WTC11 (cell line): ENCODE measurements at regions not wholly inside any gene's neighbourhood (a gene's known extent, or its start where the extent isn't known, plus 50 kb on each side); places are given as distances from the start of the nearest gene placed in this dataset.

Experiments
- ATAC-seq: fragments of 200-7000 bp; cut with Tn5 transposase; 2 replicates; pipeline ENCODE4 v1.10.0; 2021; ENCODE audit warnings: mild to moderate bottlenecking, moderate library complexity
- CTCF ChIA-PET: fragments of 300-600 bp; sonication (Branson Sonifier 250); formaldehyde crosslinking; loops from one replicate; lab custom pipeline; 2021; ENCODE audit warnings: antibody characterized with exemption; lab: Charles Lee
- POLR2A ChIA-PET: fragments of 350-600 bp; sonication (Branson Sonifier 250); formaldehyde crosslinking; loops from one replicate; lab custom pipeline; 2021; ENCODE audit warnings: antibody characterized with exemption; lab: Charles Lee
- DNase-seq: peaks from one replicate; pipeline ENCODE4 v3.0.0; 2021; ENCODE audit warnings: low spot score
- H3K27ac Mint-ChIP-seq: 2 replicates; pipeline ENCODE4 v1.8.0; 2021; ENCODE audit warnings: mixed read lengths
- H3K27me3 Mint-ChIP-seq: 2 replicates; pipeline ENCODE4 v1.8.0; 2021; ENCODE audit warnings: low read depth, mild to moderate bottlenecking, moderate library complexity, mixed read lengths
- H3K36me3 Mint-ChIP-seq: 2 replicates; pipeline ENCODE4 v1.8.0; 2021; ENCODE audit warnings: mixed read lengths
- H3K4me1 Mint-ChIP-seq: 2 replicates; pipeline ENCODE4 v1.8.0; 2022; ENCODE audit warnings: mixed read lengths
- H3K4me3 Mint-ChIP-seq: 2 replicates; pipeline ENCODE4 v1.8.0; 2021; ENCODE audit warnings: mild to moderate bottlenecking, moderate library complexity, mixed read lengths
- H3K9me3 Mint-ChIP-seq: 2 replicates; pipeline ENCODE4 v1.8.0; 2021; ENCODE audit warnings: mixed read lengths
- ATF1 ChIP-seq: sonication (generic); formaldehyde crosslinking; IDR thresholded peaks from 2 replicates; pipeline ENCODE4 v1.8.1; 2023; ENCODE audit warnings: mild to moderate bottlenecking, moderate library complexity, missing genetic modification reagents
- CREB1 ChIP-seq: sonication (generic); formaldehyde crosslinking; IDR thresholded peaks from 2 replicates; pipeline ENCODE4 v1.8.0; 2023; ENCODE audit warnings: mild to moderate bottlenecking, missing genetic modification reagents
- ESRRA ChIP-seq: sonication (generic); formaldehyde crosslinking; IDR thresholded peaks from 2 replicates; pipeline ENCODE4 v1.8.1; 2022; ENCODE audit warnings: mild to moderate bottlenecking, missing genetic modification reagents, borderline replicate concordance
- FOXJ3 ChIP-seq: sonication (generic); formaldehyde crosslinking; IDR thresholded peaks from 2 replicates; pipeline ENCODE4 v1.9.0; 2021; ENCODE audit warnings: missing genetic modification reagents, mild to moderate bottlenecking, borderline replicate concordance
- FOXK1 ChIP-seq: sonication (generic); formaldehyde crosslinking; IDR thresholded peaks from 2 replicates; pipeline ENCODE4 v1.8.0; 2022; ENCODE audit warnings: mild to moderate bottlenecking, moderate library complexity, missing genetic modification reagents
- MXD4 ChIP-seq: fragments of 250-450 bp; sonication (Bioruptor Pico); IDR thresholded peaks from 2 replicates; pipeline ENCODE4 v1.8.0; 2021; ENCODE audit warnings: mild to moderate bottlenecking, moderate library complexity, borderline replicate concordance
- NFATC4 ChIP-seq: fragments of 250-450 bp; sonication (Bioruptor Pico); IDR thresholded peaks from 2 replicates; pipeline ENCODE4 v1.9.0; 2021; ENCODE audit warnings: mild to moderate bottlenecking
- PRDM15 ChIP-seq: sonication (generic); formaldehyde crosslinking; IDR thresholded peaks from 2 replicates; pipeline ENCODE4 v1.8.0; 2022; ENCODE audit warnings: missing genetic modification reagents
- PRRX2 ChIP-seq: fragments of 250-450 bp; sonication (Bioruptor Pico); IDR thresholded peaks from 2 replicates; pipeline ENCODE4 v1.8.0; 2021; ENCODE audit warnings: mild to moderate bottlenecking
- SOX15 ChIP-seq: fragments of 250-450 bp; sonication (Bioruptor Pico); IDR thresholded peaks from 2 replicates; pipeline ENCODE4 v1.9.0; 2021; ENCODE audit warnings: mild to moderate bottlenecking
- SP1 ChIP-seq: sonication (generic); formaldehyde crosslinking; conservative IDR thresholded peaks from 2 replicates; pipeline ENCODE4 v1.8.1; 2022; ENCODE audit warnings: missing genetic modification reagents
- TEAD1 ChIP-seq: sonication (generic); formaldehyde crosslinking; IDR thresholded peaks from 2 replicates; pipeline ENCODE4 v1.8.0; 2022; ENCODE audit warnings: mild to moderate bottlenecking, missing genetic modification reagents
- TEAD4 ChIP-seq: sonication (generic); formaldehyde crosslinking; IDR thresholded peaks from 2 replicates; pipeline ENCODE4 v1.8.0; 2022; ENCODE audit warnings: mild to moderate bottlenecking, missing genetic modification reagents
- ZNF121 ChIP-seq: sonication (generic); formaldehyde crosslinking; IDR thresholded peaks from 2 replicates; pipeline ENCODE4 v1.8.0; 2023; ENCODE audit warnings: missing genetic modification reagents
- ZNF317 ChIP-seq: sonication (generic); formaldehyde crosslinking; IDR thresholded peaks from 2 replicates; pipeline ENCODE4 v1.8.1; 2023; ENCODE audit warnings: low read depth, mild to moderate bottlenecking, moderate library complexity, missing genetic modification reagents, borderline replicate concordance
- ZNF396 ChIP-seq: fragments of 250-450 bp; sonication (Bioruptor Pico); IDR thresholded peaks from 2 replicates; pipeline ENCODE4 v1.8.0; 2021; ENCODE audit warnings: mild to moderate bottlenecking, moderate library complexity, borderline replicate concordance
- ZNF416 ChIP-seq: fragments of 250-450 bp; sonication (Bioruptor Pico); IDR thresholded peaks from 2 replicates; pipeline ENCODE4 v1.9.0; 2021; ENCODE audit warnings: mild to moderate bottlenecking, inconsistent platforms
- TF ChIP-seq, protein P1 (sequence below): sonication (generic); formaldehyde crosslinking; IDR thresholded peaks from 2 replicates; pipeline ENCODE4 v1.8.0; 2023; ENCODE audit warnings: missing genetic modification reagents
- TF ChIP-seq, protein P2 (sequence below): fragments of 250-450 bp; sonication (Bioruptor Pico); IDR thresholded peaks from 2 replicates; pipeline ENCODE4 v2.1.2; 2022; ENCODE audit warnings: mild to moderate bottlenecking, moderate library complexity
- TF ChIP-seq, protein P3 (sequence below): sonication (generic); formaldehyde crosslinking; IDR thresholded peaks from 2 replicates; pipeline ENCODE4 v1.8.0; 2022; ENCODE audit warnings: mild to moderate bottlenecking, missing genetic modification reagents
- TF ChIP-seq, protein P4 (sequence below): fragments of 250-450 bp; sonication (Bioruptor Pico); conservative IDR thresholded peaks from 2 replicates; pipeline ENCODE4 v1.9.0; 2021; ENCODE audit warnings: mild to moderate bottlenecking

DNA sequence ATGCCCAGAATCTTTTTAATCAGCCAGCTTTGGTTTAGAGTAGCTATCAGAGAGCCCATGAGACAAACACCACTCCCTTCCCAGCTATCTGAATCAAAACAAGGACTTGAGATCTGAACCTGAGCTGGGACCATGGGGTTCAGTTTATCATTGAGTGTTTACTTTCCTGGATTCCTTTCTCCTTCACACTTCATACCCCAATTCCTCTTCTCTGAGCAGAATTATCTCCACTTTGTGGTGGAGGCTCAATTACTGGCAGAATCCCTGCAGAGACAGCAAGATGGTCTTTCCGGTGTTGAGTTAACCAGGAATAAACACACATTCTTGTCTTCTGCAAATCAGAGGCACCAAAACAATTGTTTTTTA, 102.4 kb downstream of the RPL22L1 start:
- TF ChIP-seq, protein P1, sequence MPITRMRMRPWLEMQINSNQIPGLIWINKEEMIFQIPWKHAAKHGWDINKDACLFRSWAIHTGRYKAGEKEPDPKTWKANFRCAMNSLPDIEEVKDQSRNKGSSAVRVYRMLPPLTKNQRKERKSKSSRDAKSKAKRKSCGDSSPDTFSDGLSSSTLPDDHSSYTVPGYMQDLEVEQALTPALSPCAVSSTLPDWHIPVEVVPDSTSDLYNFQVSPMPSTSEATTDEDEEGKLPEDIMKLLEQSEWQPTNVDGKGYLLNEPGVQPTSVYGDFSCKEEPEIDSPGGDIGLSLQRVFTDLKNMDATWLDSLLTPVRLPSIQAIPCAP (CRISPR knock-in tag) = no peak
- TF ChIP-seq FOXK1 (no peak), MXD4 (no peak), PRDM15 (no peak), TEAD1 (CRISPR knock-in tag) (no peak), PRRX2 (CRISPR knock-in tag) (no peak), ZNF121 (CRISPR knock-in tag) (no peak), ATF1 (CRISPR knock-in tag) (no peak), ZNF317 (CRISPR knock-in tag) (no peak), TEAD4 (CRISPR knock-in tag) (no peak), CREB1 (CRISPR knock-in tag) (no peak), SOX15 (CRISPR knock-in tag) (no peak), SP1 (no peak), ESRRA (no peak)
- TF ChIP-seq, protein P2, sequence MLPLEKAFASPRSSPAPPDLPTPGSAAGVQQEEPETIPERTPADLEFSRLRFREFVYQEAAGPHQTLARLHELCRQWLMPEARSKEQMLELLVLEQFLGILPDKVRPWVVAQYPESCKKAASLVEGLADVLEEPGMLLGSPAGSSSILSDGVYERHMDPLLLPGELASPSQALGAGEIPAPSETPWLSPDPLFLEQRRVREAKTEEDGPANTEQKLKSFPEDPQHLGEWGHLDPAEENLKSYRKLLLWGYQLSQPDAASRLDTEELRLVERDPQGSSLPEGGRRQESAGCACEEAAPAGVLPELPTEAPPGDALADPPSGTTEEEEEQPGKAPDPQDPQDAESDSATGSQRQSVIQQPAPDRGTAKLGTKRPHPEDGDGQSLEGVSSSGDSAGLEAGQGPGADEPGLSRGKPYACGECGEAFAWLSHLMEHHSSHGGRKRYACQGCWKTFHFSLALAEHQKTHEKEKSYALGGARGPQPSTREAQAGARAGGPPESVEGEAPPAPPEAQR (CRISPR knock-in tag) = no peak
- no peak overlapping the region for H3K4me3 Mint-ChIP-seq
- no peaks in the 10 kb centered on the region for H3K36me3 Mint-ChIP-seq
- CTCF ChIA-PET = no interaction called here
- POLR2A ChIA-PET = no interaction called here
- DNase-seq (no peak), ATAC-seq (no peak)
- no peaks in the 10 kb centered on the region for H3K27me3 Mint-ChIP-seq
- H3K4me1 Mint-ChIP-seq = peaks cover 5% of the 10 kb centered on the region
- no peaks in the 10 kb centered on the region for H3K9me3 Mint-ChIP-seq
- H3K27ac Mint-ChIP-seq = no peak overlapping the region

DNA sequence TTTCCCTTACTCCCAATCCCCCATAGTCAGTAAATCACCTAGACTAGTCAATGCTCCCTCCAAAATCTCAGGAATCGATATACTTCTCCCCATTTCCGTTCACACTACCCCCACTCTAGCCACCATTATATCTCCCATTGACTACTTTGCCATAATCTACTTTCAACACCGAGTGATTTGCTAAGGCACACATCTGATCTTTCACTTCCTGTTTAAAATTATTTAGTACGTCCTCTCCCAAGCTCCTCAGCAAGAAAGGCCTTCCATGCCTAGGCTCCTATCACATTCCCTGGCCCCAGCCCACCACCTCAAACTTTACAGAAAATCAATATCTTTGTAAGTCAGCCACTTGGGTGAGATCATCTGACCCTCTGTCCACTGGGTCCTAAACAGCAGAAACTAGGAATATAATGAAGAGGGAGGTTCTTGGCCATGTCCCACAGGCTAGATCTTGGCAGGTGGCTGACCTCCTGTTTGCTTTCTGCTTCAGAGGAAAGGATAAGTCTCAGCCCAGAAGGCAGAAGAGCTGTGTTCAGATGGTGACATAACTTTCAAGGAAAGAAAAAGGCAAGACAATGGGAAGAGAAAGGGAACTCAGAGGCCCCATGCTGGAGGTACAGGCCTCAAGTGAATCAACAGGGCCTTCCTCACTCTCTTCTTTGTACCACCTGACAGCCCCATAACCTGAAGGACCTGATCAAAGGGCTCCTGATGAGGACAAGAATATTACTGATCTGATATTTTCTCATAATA, 103.0 kb downstream of the RPL22L1 start:
- Mint-ChIP-seq H3K27me3 (no peaks in the 10 kb centered on the region), H3K4me1 (peaks cover 5% of the 10 kb centered on the region), H3K9me3 (no peaks in the 10 kb centered on the region), H3K27ac (no peak overlapping the region), H3K36me3 (no peaks in the 10 kb centered on the region), H3K4me3 (no peak overlapping the region)
- no peak for DNase-seq
- no peak for ATAC-seq
- ChIA-PET POLR2A (no interaction called here), CTCF (no interaction called here)
- TF ChIP-seq, protein P3, sequence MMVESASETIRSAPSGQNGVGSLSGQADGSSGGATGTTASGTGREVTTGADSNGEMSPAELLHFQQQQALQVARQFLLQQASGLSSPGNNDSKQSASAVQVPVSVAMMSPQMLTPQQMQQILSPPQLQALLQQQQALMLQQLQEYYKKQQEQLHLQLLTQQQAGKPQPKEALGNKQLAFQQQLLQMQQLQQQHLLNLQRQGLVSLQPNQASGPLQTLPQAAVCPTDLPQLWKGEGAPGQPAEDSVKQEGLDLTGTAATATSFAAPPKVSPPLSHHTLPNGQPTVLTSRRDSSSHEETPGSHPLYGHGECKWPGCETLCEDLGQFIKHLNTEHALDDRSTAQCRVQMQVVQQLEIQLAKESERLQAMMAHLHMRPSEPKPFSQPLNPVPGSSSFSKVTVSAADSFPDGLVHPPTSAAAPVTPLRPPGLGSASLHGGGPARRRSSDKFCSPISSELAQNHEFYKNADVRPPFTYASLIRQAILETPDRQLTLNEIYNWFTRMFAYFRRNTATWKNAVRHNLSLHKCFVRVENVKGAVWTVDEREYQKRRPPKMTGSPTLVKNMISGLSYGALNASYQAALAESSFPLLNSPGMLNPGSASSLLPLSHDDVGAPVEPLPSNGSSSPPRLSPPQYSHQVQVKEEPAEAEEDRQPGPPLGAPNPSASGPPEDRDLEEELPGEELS = no peak
- TF ChIP-seq PRDM15 = no peak
- no peak for TF ChIP-seq FOXJ3 (CRISPR knock-in tag)
- no peak for TF ChIP-seq NFATC4 (CRISPR knock-in tag)
- no peak for TF ChIP-seq ZNF396
- TF ChIP-seq TEAD4 (CRISPR knock-in tag) = no peak
- TF ChIP-seq, protein P4, sequence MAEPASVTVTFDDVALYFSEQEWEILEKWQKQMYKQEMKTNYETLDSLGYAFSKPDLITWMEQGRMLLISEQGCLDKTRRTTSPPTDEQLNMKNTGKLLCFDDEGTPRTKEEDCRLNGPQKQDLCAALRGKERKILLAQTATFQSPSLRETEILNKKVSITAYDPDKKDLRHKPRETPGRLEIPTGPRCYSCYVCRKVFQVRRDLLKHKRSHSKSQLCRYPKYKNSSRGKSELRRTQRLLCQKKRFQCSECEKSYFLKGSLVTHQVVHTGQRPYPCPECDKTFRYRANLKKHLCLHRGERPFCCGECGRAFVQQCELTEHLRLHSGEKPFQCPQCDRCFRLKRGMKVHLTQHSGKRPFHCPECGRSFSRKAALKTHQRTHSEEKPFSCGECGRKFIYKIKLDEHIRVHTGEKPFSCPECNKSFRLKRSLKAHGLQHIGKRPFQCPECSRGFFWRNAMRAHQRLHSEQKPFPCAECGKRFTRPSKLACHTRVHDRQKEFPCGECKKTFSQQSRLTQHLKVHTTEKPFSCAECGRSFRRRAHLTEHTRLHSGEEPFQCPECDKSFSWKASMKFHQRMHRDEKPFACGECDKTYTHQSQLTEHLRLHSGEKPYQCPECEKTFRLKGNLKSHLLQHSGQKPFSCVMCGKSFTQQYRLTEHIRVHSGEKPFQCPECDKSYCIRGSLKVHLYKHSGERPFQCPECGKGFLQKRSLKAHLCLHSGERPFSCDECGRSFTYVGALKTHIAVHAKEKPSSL (CRISPR knock-in tag) = no peak
- TF ChIP-seq, protein P2 (CRISPR knock-in tag) = no peak
- TF ChIP-seq ZNF416 (CRISPR knock-in tag) = no peak
